B cell (primary cell): ENCODE measurements at regions not wholly inside any gene's neighbourhood (a gene's known extent, or its start where the extent isn't known, plus 50 kb on each side); places are given as distances from the start of the nearest gene placed in this dataset.

Source experiments
- ATAC-seq: fragments of 200-7000 bp; cut with Tn5 transposase; one replicate; pipeline ENCODE4 v1.10.0; 2021; ENCODE audit warnings: low read depth, mild to moderate bottlenecking, moderate number of reproducible peaks, moderate library complexity
- CTCF ChIA-PET: fragments of 350-600 bp; sonication (Branson Sonifier 250); formaldehyde crosslinking; loops from one replicate; lab custom pipeline; 2021; ENCODE audit warnings: antibody characterized with exemption, inconsistent platforms; lab: Charles Lee
- POLR2A ChIA-PET: fragments of 350-600 bp; sonication (Branson Sonifier 250); formaldehyde crosslinking; loops from one replicate; lab custom pipeline; 2021; ENCODE audit warnings: antibody characterized with exemption; lab: Charles Lee
- DNase-seq: peaks from one replicate; pipeline ENCODE4 v3.0.0; 2013
- H2AFZ ChIP-seq: 2 replicates; pipeline ENCODE4 v1.6.1; 2012; ENCODE audit warnings: mild to moderate bottlenecking, low read depth, low read length; ENCODE audit not compliant: insufficient read depth, poor library complexity, severe bottlenecking
- H3K27ac ChIP-seq, 2 donors: 1 replicate in 1 of 2; 2 replicates in 1 of 2; pipeline ENCODE4 v1.5.1; 2012 to 2013; ENCODE audit warnings: low read length in 2 of 2, mild to moderate bottlenecking in 2 of 2, moderate library complexity in 1 of 2
- H3K27me3 ChIP-seq, 4 experiments: fragments of 200-600 bp in 1 of 4; sonication (generic) in 1 of 4; replicated peaks in 1 of 4; 1 replicate in 2 of 4; 2 replicates in 2 of 4; pipeline versions ENCODE4 v1.6.1 to v1.7.0; 2013 to 2016; ENCODE audit warnings: low read length in 3 of 4, mild to moderate bottlenecking in 2 of 4, mixed read lengths in 1 of 4, moderate library complexity in 1 of 4; ENCODE audit not compliant: insufficient read depth in 4 of 4, control insufficient read depth in 3 of 4; ENCODE audit errors: control extremely low read depth in 1 of 4
- H3K36me3 ChIP-seq, 2 experiments: replicated peaks in 1 of 2; 1 replicate in 1 of 2; 2 replicates in 1 of 2; pipeline versions ENCODE4 v1.6.1 to v1.7.1; 2013; ENCODE audit warnings: low read length in 1 of 2; ENCODE audit not compliant: insufficient read depth in 2 of 2, control insufficient read depth in 1 of 2; ENCODE audit errors: control extremely low read depth in 1 of 2, extremely low read depth in 1 of 2
- H3K4me1 ChIP-seq, 2 donors: fragments of 200-600 bp in 1 of 2; sonication (generic) in 1 of 2; 1 replicate in 1 of 2; 2 replicates in 1 of 2; pipeline versions ENCODE4 v1.5.1 to v1.6.1; 2013 to 2017; ENCODE audit warnings: low read length in 2 of 2; ENCODE audit not compliant: control insufficient read depth in 2 of 2, insufficient read depth in 2 of 2
- H3K4me2 ChIP-seq: replicated peaks from 2 replicates; pipeline ENCODE3; 2012; ENCODE audit warnings: mild to moderate bottlenecking, low read depth, low read length; ENCODE audit not compliant: poor library complexity, severe bottlenecking
- H3K4me3 ChIP-seq, 5 experiments: fragments of 200-600 bp in 1 of 5; sonication (generic) in 1 of 5; 1 replicate in 3 of 5; 2 replicates in 2 of 5; pipeline versions ENCODE4 v1.5.1 to v1.7.0; 2011 to 2016; ENCODE audit warnings: low read length in 4 of 5, mild to moderate bottlenecking in 4 of 5, low read depth in 2 of 5, control low read depth in 1 of 5, moderate library complexity in 1 of 5; ENCODE audit not compliant: insufficient read depth in 1 of 5; ENCODE audit errors: control extremely low read depth in 1 of 5, extremely low read depth in 1 of 5
- H3K79me2 ChIP-seq: fragments of 200-600 bp; sonication (generic); one replicate; pipeline ENCODE4 v1.6.0; 2016; ENCODE audit warnings: low read length; ENCODE audit not compliant: control insufficient read depth, insufficient read depth
- H3K9ac ChIP-seq: fragments of 200-600 bp; sonication (generic); 2 replicates; pipeline ENCODE4 v1.6.1; 2017; ENCODE audit warnings: mild to moderate bottlenecking, low read length, moderate library complexity
- H3K9me3 ChIP-seq, 3 donors: one replicate each; pipeline versions ENCODE4 v1.6.1 to v1.7.1; 2013; ENCODE audit warnings: low read length in 2 of 3; ENCODE audit not compliant: control insufficient read depth in 2 of 3, insufficient read depth in 1 of 3; ENCODE audit errors: control extremely low read depth in 1 of 3
- H4K20me1 ChIP-seq: 2 replicates; pipeline ENCODE4 v1.6.0; 2012; ENCODE audit warnings: mild to moderate bottlenecking, low read length; ENCODE audit not compliant: insufficient read depth, control insufficient read depth, poor library complexity, severe bottlenecking
- H3K27ac Mint-ChIP-seq: one replicate; pipeline ENCODE4 v1.8.0; 2021; ENCODE audit warnings: mixed read lengths
- H3K27me3 Mint-ChIP-seq: one replicate; pipeline ENCODE4 v1.8.0; 2021; ENCODE audit warnings: mixed read lengths
- H3K4me1 Mint-ChIP-seq: one replicate; pipeline ENCODE4 v1.8.0; 2021; ENCODE audit warnings: mixed read lengths
- H3K4me3 Mint-ChIP-seq: one replicate; pipeline ENCODE4 v1.8.0; 2021; ENCODE audit warnings: mixed read lengths
- H3K9me3 Mint-ChIP-seq: one replicate; pipeline ENCODE4 v1.8.0; 2022; ENCODE audit warnings: mixed read lengths; ENCODE audit not compliant: insufficient read depth
- EZH2 ChIP-seq: IDR thresholded peaks from 2 replicates; pipeline ENCODE4 v1.6.1; 2012; ENCODE audit warnings: borderline replicate concordance, low read depth, mild to moderate bottlenecking, moderate library complexity, low read length; ENCODE audit not compliant: insufficient read depth, poor library complexity, severe bottlenecking
- WGBS: methylation state at CpG from one replicate; pipeline ENCODE4 v1.1.5; 2013; ENCODE audit warnings: missing lambda C conversion rate; ENCODE audit not compliant: insufficient coverage; 5-methylcytosine and 5-hydroxymethylcytosine counted together
- intact Hi-C: fragments of 100-400 bp; cut with micrococcal nuclease; formaldehyde crosslinking; loops from one replicate; pipeline ENCODE4 v1.10.0; 2022
- TF ChIP-seq, protein P1 (sequence below): fragments of 200-600 bp; IDR thresholded peaks from one replicate; pipeline ENCODE4 v1.8.0; 2022; ENCODE audit warnings: antibody characterized with exemption, mild to moderate bottlenecking

- H3K9me3 Mint-ChIP-seq: no peaks in the 10 kb centered on the region
- POLR2A ChIA-PET: no interaction called here
Observed at GRCh38 chr5:75828029-75828428, 110.8 kb upstream of the POC5 start.

GRCh38 chr5:75824323-75824722, 107.1 kb upstream of the POC5 start:
- no peak for TF ChIP-seq EZH2
- TF ChIP-seq, protein P1, sequence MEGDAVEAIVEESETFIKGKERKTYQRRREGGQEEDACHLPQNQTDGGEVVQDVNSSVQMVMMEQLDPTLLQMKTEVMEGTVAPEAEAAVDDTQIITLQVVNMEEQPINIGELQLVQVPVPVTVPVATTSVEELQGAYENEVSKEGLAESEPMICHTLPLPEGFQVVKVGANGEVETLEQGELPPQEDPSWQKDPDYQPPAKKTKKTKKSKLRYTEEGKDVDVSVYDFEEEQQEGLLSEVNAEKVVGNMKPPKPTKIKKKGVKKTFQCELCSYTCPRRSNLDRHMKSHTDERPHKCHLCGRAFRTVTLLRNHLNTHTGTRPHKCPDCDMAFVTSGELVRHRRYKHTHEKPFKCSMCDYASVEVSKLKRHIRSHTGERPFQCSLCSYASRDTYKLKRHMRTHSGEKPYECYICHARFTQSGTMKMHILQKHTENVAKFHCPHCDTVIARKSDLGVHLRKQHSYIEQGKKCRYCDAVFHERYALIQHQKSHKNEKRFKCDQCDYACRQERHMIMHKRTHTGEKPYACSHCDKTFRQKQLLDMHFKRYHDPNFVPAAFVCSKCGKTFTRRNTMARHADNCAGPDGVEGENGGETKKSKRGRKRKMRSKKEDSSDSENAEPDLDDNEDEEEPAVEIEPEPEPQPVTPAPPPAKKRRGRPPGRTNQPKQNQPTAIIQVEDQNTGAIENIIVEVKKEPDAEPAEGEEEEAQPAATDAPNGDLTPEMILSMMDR: no peak
- Mint-ChIP-seq H3K4me3 (no peak overlapping the region), H3K9me3 (no peaks in the 10 kb centered on the region), H3K27ac (no peak overlapping the region), H3K27me3 (no peaks in the 10 kb centered on the region), H3K4me1 (peaks cover 10% of the 10 kb centered on the region)
- no peaks in the 10 kb centered on the region for H3K9me3 ChIP-seq
- no peak overlapping the region for H3K9ac ChIP-seq
- DNase-seq (no peak), ATAC-seq (no peak)
- H3K27ac ChIP-seq: no peak overlapping the region
- no peak overlapping the region for H2AFZ ChIP-seq
- H3K36me3 ChIP-seq: no peaks in the 10 kb centered on the region
- no CpG with 5 or more reads among the region's 1 CpG for WGBS
- no peak overlapping the region for H3K4me3 ChIP-seq
- H3K27me3 ChIP-seq: no peaks in the 10 kb centered on the region
- H4K20me1 ChIP-seq: no peaks in the 10 kb centered on the region
- CTCF ChIA-PET: no interaction called here
- H3K79me2 ChIP-seq: no peaks in the 10 kb centered on the region
- intact Hi-C loops: no loop called here
- POLR2A ChIA-PET: no interaction called here
- H3K4me2 ChIP-seq: no peak overlapping the region
- peaks cover 4 to 6% of the 10 kb centered on the region in 2 donors for H3K4me1 ChIP-seq

More at GRCh38 chr5:75828029-75828428, 110.8 kb upstream of the POC5 start:
- Histone ChIP-seq H3K79me2 (no peaks in the 10 kb centered on the region), H3K27me3 (no peaks in the 10 kb centered on the region), H3K27ac (no peak overlapping the region), H3K4me1 (peaks cover 4 to 6% of the 10 kb centered on the region in 2 donors), H3K4me2 (no peak overlapping the region), H3K9ac (no peak overlapping the region), H3K36me3 (no peaks in the 10 kb centered on the region), H4K20me1 (no peaks in the 10 kb centered on the region), H2AFZ (no peak overlapping the region), H3K9me3 (no peaks in the 10 kb centered on the region), H3K4me3 (no peak overlapping the region)
- whole genome bisulfite sequencing: no CpG with 5 or more reads among the region's 2 CpGs
- no peak for TF ChIP-seq EZH2
- TF ChIP-seq, protein P1: no peak
- H3K4me1 Mint-ChIP-seq: peaks cover 10% of the 10 kb centered on the region
- intact Hi-C loops: no loop called here
- ATAC-seq (no peak), DNase-seq (no peak)
- H3K4me3 Mint-ChIP-seq: no peak overlapping the region
- H3K27ac Mint-ChIP-seq: no peak overlapping the region
- peaks cover 6% of the 10 kb centered on the region for H3K27me3 Mint-ChIP-seq
- CTCF ChIA-PET: no interaction called here
